ENCODE measurements at regions not wholly inside any gene's neighbourhood (a gene's known extent, or its start where the extent isn't known, plus 50 kb on each side); places are given as distances from the start of the nearest gene placed in this dataset.

GRCh38 chr2:53035153-53035552 lies 732.5 kb upstream of the CHAC2 start:
- no peak for TF ChIP-seq CTCF (conservative IDR thresholded peaks at IDR 0.05; ENCODE audit: low read depth in 2 of 2)
- no peak for TF ChIP-seq POLR2AphosphoS5 (IDR thresholded peaks at IDR 0.05; ENCODE audit: low read depth)
- no peak for TF ChIP-seq EZH2 (IDR thresholded peaks at IDR 0.05; ENCODE audit: low read depth, unreplicated experiment)
- no peak for TF ChIP-seq CREB1 (CRISPR knock-in tag; IDR thresholded peaks at IDR 0.05; ENCODE audit: low read depth)
- no peak for TF ChIP-seq EZH2phosphoT487 (IDR thresholded peaks at IDR 0.05; ENCODE audit: unreplicated experiment)
- TF ChIP-seq, protein P1, sequence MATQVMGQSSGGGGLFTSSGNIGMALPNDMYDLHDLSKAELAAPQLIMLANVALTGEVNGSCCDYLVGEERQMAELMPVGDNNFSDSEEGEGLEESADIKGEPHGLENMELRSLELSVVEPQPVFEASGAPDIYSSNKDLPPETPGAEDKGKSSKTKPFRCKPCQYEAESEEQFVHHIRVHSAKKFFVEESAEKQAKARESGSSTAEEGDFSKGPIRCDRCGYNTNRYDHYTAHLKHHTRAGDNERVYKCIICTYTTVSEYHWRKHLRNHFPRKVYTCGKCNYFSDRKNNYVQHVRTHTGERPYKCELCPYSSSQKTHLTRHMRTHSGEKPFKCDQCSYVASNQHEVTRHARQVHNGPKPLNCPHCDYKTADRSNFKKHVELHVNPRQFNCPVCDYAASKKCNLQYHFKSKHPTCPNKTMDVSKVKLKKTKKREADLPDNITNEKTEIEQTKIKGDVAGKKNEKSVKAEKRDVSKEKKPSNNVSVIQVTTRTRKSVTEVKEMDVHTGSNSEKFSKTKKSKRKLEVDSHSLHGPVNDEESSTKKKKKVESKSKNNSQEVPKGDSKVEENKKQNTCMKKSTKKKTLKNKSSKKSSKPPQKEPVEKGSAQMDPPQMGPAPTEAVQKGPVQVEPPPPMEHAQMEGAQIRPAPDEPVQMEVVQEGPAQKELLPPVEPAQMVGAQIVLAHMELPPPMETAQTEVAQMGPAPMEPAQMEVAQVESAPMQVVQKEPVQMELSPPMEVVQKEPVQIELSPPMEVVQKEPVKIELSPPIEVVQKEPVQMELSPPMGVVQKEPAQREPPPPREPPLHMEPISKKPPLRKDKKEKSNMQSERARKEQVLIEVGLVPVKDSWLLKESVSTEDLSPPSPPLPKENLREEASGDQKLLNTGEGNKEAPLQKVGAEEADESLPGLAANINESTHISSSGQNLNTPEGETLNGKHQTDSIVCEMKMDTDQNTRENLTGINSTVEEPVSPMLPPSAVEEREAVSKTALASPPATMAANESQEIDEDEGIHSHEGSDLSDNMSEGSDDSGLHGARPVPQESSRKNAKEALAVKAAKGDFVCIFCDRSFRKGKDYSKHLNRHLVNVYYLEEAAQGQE (IDR thresholded peaks at IDR 0.05; ENCODE audit: unreplicated experiment) = no peak

Data from GM23338 (cell line).